PC-9 (cell line): ENCODE measurements at regions not wholly inside any gene's neighbourhood (a gene's known extent, or its start where the extent isn't known, plus 50 kb on each side); places are given as distances from the start of the nearest gene placed in this dataset.

Experiments used
- BruUV-seq: library from RNA; stranded (reverse); fragments of 400-500 nt; replicated peaks from 2 replicates; lab custom pipeline; 2021; lab: Mats Ljungman, UMichigan
- CTCF ChIA-PET: fragments of 300-600 bp; sonication (Branson Sonifier 250); formaldehyde crosslinking; loops from one replicate; lab custom pipeline; 2022; ENCODE audit warnings: antibody characterized with exemption; lab: Charles Lee
- POLR2A ChIA-PET: fragments of 300-600 bp; sonication (Branson Sonifier 250); formaldehyde crosslinking; loops from one replicate; lab custom pipeline; 2022; ENCODE audit warnings: antibody characterized with exemption; ENCODE audit not compliant: unreplicated experiment; lab: Charles Lee
- DNase-seq, 2 experiments: peaks; one replicate each; pipeline versions ENCODE4 v3.0.0 to v3.0.0-alpha.2; 2015 to 2022; ENCODE audit warnings: mixed read lengths in 1 of 2
- H2AFZ ChIP-seq: fragments of 200-600 bp; sonication (generic); 2 replicates; pipeline ENCODE4 v1.8.1; 2017; ENCODE audit warnings: antibody characterized with exemption
- H3F3A ChIP-seq: fragments of 200-600 bp; sonication (generic); 2 replicates; pipeline ENCODE4 v1.8.1; 2017; ENCODE audit warnings: antibody characterized with exemption, mild to moderate bottlenecking, low read depth; ENCODE audit not compliant: insufficient read depth
- H3K27ac ChIP-seq: fragments of 200-600 bp; sonication (generic); 2 replicates; pipeline ENCODE4 v1.6.1; 2016; ENCODE audit warnings: mixed run types
- H3K27me3 ChIP-seq: fragments of 200-600 bp; sonication (generic); 2 replicates; pipeline ENCODE4 v1.6.1; 2016; ENCODE audit warnings: low read depth, mixed run types; ENCODE audit not compliant: insufficient read depth
- H3K36me3 ChIP-seq: fragments of 200-600 bp; sonication (generic); 2 replicates; pipeline ENCODE4 v1.6.1; 2016; ENCODE audit warnings: low read depth, mixed run types
- H3K4me1 ChIP-seq: fragments of 200-600 bp; sonication (generic); replicated peaks from 2 replicates; pipeline ENCODE4 v1.6.1; 2016; ENCODE audit warnings: mixed run types; ENCODE audit not compliant: insufficient read depth
- H3K4me2 ChIP-seq: fragments of 200-600 bp; sonication (generic); 2 replicates; pipeline ENCODE4 v1.6.1; 2017; ENCODE audit warnings: mixed run types
- H3K4me3 ChIP-seq: fragments of 200-600 bp; sonication (generic); 2 replicates; pipeline ENCODE4 v1.6.1; 2016; ENCODE audit warnings: mixed run types
- H3K79me2 ChIP-seq: fragments of 200-600 bp; sonication (generic); 2 replicates; pipeline ENCODE4 v1.6.1; 2017; ENCODE audit warnings: low read depth, mixed run types
- H3K9me2 ChIP-seq: fragments of 200-600 bp; sonication (generic); 2 replicates; pipeline ENCODE4 v1.8.1; 2017; ENCODE audit warnings: mild to moderate bottlenecking; ENCODE audit not compliant: insufficient read depth
- H3K9me3 ChIP-seq: fragments of 200-600 bp; sonication (generic); 2 replicates; pipeline ENCODE4 v1.8.1; 2016; ENCODE audit warnings: low read depth; ENCODE audit not compliant: insufficient read depth
- H4K20me1 ChIP-seq: fragments of 200-600 bp; sonication (generic); 2 replicates; pipeline ENCODE4 v1.8.1; 2017; ENCODE audit not compliant: insufficient read depth
- EZH2 ChIP-seq: fragments of 200-600 bp; sonication (generic); IDR thresholded peaks from 2 replicates; pipeline ENCODE4 v1.8.0; 2017; ENCODE audit warnings: antibody characterized with exemption, low read depth
- intact Hi-C: fragments of 100-400 bp; cut with micrococcal nuclease; formaldehyde crosslinking; loops from one replicate; pipeline ENCODE4 v1.10.0; 2022; ENCODE audit not compliant: unreplicated experiment
- TF ChIP-seq, protein P1 (sequence below): fragments of 200-600 bp; sonication (generic); conservative IDR thresholded peaks from 2 replicates; pipeline ENCODE4 v1.6.1; 2017; ENCODE audit warnings: mixed run types, antibody characterized with exemption, mild to moderate bottlenecking, moderate library complexity

DNA sequence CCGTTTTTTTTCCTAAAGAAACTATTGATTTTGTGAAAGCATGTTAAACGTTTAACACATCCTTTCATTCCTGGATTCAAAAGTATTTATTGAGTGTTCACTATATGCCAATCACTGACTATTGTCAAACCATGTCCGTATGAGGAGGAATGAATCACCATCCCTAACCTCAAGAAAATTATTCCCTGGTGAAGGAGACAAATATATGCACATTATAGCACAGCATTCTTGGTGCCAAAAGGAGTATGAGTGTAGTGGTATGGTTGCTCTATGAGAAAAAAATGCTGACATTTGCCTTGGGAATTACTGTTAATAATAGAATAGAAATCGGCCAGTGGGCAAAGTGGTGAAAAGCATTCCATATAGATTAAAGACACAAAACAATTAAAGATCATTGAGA lies 1390.1 kb downstream of the MRPL39 start:
- Histone ChIP-seq H2AFZ (no peak overlapping the region), H3K36me3 (no peaks in the 10 kb centered on the region), H4K20me1 (no peaks in the 10 kb centered on the region), H3K27me3 (no peaks in the 10 kb centered on the region), H3K4me2 (no peak overlapping the region), H3K9me2 (no peaks in the 10 kb centered on the region), H3K9me3 (no peaks in the 10 kb centered on the region), H3K4me3 (no peak overlapping the region), H3K27ac (no peak overlapping the region), H3K79me2 (no peaks in the 10 kb centered on the region), H3K4me1 (no peaks in the 10 kb centered on the region), H3F3A (no peaks in the 10 kb centered on the region)
- TF ChIP-seq, protein P1, sequence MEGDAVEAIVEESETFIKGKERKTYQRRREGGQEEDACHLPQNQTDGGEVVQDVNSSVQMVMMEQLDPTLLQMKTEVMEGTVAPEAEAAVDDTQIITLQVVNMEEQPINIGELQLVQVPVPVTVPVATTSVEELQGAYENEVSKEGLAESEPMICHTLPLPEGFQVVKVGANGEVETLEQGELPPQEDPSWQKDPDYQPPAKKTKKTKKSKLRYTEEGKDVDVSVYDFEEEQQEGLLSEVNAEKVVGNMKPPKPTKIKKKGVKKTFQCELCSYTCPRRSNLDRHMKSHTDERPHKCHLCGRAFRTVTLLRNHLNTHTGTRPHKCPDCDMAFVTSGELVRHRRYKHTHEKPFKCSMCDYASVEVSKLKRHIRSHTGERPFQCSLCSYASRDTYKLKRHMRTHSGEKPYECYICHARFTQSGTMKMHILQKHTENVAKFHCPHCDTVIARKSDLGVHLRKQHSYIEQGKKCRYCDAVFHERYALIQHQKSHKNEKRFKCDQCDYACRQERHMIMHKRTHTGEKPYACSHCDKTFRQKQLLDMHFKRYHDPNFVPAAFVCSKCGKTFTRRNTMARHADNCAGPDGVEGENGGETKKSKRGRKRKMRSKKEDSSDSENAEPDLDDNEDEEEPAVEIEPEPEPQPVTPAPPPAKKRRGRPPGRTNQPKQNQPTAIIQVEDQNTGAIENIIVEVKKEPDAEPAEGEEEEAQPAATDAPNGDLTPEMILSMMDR, result no peak
- TF ChIP-seq EZH2, result no peak
- POLR2A ChIA-PET, result no interaction called here
- no TSS peak for BruUV-seq
- CTCF ChIA-PET, result no interaction called here
- intact Hi-C loops, result no loop called here
- DNase-seq, result no peak

DNA sequence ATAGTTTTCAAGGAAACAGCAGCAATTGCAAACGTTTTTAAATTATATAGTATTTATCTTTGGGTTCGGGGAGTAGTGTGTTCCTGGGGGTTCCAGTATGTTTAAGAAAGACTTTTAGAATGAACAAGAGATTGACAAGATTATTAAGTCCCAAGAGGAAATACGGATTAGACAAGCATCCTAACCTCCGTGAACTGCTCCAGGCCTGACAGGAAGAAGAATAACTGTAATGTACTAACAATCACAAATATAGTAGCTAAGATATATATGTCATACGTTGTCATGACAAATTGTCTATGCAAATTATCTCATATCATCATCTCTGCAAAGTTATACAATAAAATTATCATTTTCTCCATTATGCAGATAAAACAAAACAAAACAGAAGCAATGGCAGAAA lies 1397.2 kb downstream of the MRPL39 start:
- no peak overlapping the region for H3K4me3 ChIP-seq
- intact Hi-C loops, result no loop called here
- DNase-seq, result no peak
- POLR2A ChIA-PET, result no interaction called here
- H3K36me3 ChIP-seq, result no peaks in the 10 kb centered on the region
- no peak for TF ChIP-seq EZH2
- TF ChIP-seq, protein P1, result no peak
- no peak overlapping the region for H3K27ac ChIP-seq
- no peaks in the 10 kb centered on the region for H3K4me1 ChIP-seq
- no peak overlapping the region for H3K4me2 ChIP-seq
- H3K9me2 ChIP-seq, result no peaks in the 10 kb centered on the region
- BruUV-seq, result no TSS peak
- H2AFZ ChIP-seq, result no peak overlapping the region
- H3K79me2 ChIP-seq, result no peaks in the 10 kb centered on the region
- no peaks in the 10 kb centered on the region for H3F3A ChIP-seq
- CTCF ChIA-PET, result no interaction called here
- H3K9me3 ChIP-seq, result no peaks in the 10 kb centered on the region
- no peaks in the 10 kb centered on the region for H4K20me1 ChIP-seq
- H3K27me3 ChIP-seq, result no peaks in the 10 kb centered on the region

DNA sequence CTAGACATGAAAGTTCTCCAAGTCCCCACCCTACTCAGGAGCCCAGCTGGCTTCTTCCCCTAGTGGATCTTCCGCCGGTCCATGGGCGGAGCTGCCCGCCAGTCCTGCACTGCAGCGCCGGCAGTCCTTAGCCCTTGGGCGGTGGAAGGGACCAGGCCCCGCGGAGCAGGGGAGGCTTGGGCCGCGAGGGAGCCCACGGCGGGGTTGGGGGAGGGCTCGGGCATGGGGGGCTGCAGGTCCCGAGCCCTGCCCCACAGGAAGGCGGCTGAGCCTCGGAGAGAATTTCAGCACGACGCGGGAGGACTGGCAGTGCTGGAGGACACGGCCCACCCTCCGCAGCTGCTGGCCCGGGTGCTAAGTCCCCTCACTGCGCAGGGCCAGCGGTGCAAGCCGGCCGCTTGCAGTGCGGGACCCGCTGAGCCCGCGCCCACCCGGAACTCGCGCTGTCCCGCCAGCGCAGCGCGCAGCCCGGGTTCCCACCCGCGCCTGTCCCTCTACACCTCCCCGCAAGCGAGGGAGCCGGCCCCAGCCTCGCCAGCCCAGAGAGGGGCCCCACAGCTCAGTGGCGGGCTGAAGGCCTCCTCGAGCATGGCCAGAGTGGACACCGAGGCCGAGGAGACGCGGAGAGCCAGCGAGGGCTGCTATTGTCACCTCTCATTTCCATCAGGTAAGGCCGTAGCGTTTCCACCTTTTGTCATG lies 1398.6 kb downstream of the MRPL39 start:
- no peaks in the 10 kb centered on the region for H3K27me3 ChIP-seq
- no peaks in the 10 kb centered on the region for H3F3A ChIP-seq
- H3K27ac ChIP-seq, result no peak overlapping the region
- no peaks in the 10 kb centered on the region for H3K9me3 ChIP-seq
- no peaks in the 10 kb centered on the region for H4K20me1 ChIP-seq
- BruUV-seq, result no TSS peak
- H3K4me1 ChIP-seq, result no peaks in the 10 kb centered on the region
- no peak overlapping the region for H3K4me2 ChIP-seq
- CTCF ChIA-PET, result no interaction called here
- no peak overlapping the region for H2AFZ ChIP-seq
- no peak for TF ChIP-seq EZH2
- TF ChIP-seq, protein P1, result no peak
- POLR2A ChIA-PET, result no interaction called here
- no peaks in the 10 kb centered on the region for H3K79me2 ChIP-seq
- H3K4me3 ChIP-seq, result no peak overlapping the region
- DNase-seq, result no peak
- intact Hi-C loops, result no loop called here
- H3K36me3 ChIP-seq, result no peaks in the 10 kb centered on the region
- no peaks in the 10 kb centered on the region for H3K9me2 ChIP-seq
